Stimulated activated CD4-positive, alpha-beta T cell treated with anti-CD3 and anti-CD28 coated beads, Interleukin-1b, Interleukin-23, amount 100 ng/mL, for 48 hours (primary cell): ENCODE measurements at regions not wholly inside any gene's neighbourhood (a gene's known extent, or its start where the extent isn't known, plus 50 kb on each side); places are given as distances from the start of the nearest gene placed in this dataset.
"Not testable (repeated sequence)": the region's sequence is repeated elsewhere in the genome, so short reads cannot be mapped to it uniquely, and the experiment has no call there.

ENCODE experiments used
- DNase-seq: peaks from one replicate; pipeline ENCODE4 v3.0.0-alpha.2; 2020

DNA sequence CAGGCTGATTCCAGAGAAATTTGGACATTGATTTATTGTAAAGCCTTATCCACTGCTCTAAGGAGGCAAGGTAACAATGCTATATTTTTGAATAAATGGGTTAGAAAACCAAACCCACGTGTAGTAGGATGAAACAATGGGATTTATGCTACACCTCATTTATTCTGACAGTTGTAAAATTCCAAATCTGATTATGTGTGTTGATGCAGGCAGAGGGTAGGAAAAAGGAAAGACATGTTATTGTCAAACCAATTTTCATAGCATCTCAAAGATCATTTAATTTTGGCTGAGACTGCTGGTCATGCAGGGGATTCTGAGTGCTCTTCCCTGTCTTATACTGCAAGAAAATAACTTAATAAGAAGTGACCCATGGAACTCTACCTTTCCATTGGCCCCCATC is 1219.9 kb upstream of the SORCS1 start:
- DNase-seq: no peak

- DNase-seq: no peak
These were observed 1214.3 kb upstream of the SORCS1 start for GRCh38 chr10:108378779-108379178.

DNA sequence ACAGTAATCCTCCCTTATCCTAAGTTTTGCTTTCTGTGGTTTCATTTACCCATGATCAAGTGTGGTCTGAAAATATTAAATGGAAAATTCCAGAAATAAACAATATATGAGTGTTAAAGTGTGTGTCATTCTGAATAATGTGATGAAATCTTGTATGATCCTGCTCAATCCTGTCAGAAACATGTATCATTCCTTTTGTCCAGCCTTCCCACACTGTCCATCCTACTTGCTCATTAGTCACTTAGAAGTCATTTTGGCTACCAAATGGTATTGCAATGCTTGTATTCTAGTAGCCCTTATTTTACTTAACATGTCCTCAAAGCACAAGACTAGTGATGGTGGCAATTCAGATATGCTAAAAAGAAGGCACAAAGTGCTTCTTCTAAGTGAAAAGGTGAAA is 1211.2 kb upstream of the SORCS1 start:
- no peak for DNase-seq

GRCh38 chr10:108374991-108375390 is 1210.5 kb upstream of the SORCS1 start:
- no peak for DNase-seq

DNA sequence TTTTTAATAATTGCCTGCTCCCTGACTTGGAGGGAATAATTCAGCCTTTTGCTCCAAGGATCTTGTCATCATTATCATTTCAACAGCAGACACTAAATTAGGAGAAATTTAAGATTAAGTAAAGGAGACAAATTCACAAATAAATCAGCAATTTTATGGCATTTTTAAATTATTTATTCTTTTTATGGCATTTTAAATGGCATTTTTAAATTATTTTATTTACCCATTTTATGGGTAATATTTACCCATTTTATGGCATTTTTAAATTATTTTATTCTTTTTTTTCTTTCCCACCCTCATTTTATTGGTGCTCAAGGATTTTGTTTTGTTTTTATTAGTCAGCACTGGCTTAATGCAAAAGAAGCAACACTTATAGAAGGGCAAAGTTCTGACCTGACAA is 1201.0 kb upstream of the SORCS1 start:
- no peak for DNase-seq

DNA sequence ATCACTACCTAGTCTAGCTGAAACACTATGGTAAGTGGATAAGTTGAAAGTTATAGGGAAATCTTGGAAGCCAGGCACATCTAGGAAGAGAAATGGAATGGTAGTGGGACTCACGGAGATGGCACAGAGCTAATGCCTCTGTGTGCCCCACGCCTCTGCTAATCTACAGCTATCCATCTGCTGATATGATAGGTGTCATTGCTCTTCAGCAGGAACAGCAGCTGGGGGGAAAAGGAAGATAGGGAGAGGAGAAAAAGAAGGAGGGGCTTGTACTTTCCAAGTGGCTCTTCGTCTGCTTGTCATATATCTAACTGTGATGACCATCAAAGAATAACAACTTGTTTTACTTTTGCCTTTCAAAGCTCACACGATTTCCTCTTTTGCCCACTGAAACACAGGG is 1199.1 kb upstream of the SORCS1 start:
- DNase-seq: no peak

DNA sequence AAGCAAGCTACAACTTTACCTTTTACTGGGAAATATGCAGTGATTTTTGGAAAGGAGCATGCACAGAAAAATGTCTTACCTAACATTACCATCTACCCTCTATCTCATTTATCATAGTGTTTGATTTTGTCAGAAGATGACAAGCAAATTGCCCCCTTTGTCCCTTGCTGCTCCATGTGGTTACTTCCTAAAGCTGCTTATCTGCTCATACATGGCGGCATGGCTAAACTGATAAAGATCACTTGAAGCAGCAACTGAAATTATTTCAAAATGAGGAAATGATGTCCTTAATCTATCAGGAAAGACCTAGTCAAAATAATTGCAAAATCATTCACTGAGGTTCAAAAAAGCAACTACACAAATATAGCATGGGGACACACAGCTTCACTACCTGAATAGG is 1198.5 kb upstream of the SORCS1 start:
- DNase-seq: no peak

- DNase-seq: no peak
These were observed 1197.8 kb upstream of the SORCS1 start for GRCh38 chr10:108362296-108362695.

GRCh38 chr10:108360187-108360586 is 1195.7 kb upstream of the SORCS1 start:
- DNase-seq: no peak

GRCh38 chr10:108358912-108359311 is 1194.4 kb upstream of the SORCS1 start:
- DNase-seq: no peak

DNA sequence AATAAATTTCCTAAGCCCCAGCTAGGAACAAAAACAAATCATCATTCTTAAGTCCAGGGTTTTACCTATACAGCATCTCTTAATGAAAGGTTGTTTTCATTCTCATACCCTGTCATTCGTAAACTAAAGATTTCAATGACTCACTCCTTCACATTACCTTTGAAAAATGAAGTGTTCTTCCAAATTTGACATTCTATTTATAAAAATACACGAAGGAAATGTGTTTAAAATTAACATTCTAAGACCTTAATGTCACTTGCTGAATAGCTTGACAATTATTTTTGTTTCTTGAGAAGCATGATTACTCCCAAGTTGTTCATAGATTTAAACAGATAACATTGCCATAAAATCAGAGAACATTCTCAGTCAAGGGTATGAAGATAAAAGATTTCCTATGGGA is 1188.3 kb upstream of the SORCS1 start:
- DNase-seq: no peak

GRCh38 chr10:108348215-108348614 is 1183.7 kb upstream of the SORCS1 start:
- no peak for DNase-seq

DNA sequence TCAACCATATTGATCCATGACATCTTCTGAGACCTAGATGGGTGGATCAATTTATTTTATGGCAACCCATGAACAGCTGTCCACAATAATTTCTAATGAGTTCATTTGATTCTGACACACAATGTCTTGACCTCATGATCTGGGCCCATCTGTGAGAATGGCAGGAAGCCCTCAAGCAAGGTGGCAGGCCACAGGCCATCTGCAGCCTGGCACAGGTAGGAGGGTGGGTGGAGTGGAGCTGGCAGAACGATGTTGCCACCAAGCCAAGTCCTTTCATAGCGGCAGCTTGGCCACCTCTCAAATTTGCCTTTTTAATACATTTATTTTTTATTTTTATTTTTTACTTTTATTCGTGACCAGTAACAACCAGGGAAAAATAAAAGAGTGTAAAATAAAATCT is 1181.6 kb upstream of the SORCS1 start:
- DNase-seq: no peak

- DNase-seq: no peak
These were observed 1173.6 kb upstream of the SORCS1 start for GRCh38 chr10:108338146-108338545.

- DNase-seq: no peak
These were observed 1172.3 kb upstream of the SORCS1 start for GRCh38 chr10:108336836-108337235.

- no peak for DNase-seq
These were observed 1163.2 kb upstream of the SORCS1 start for GRCh38 chr10:108327706-108328105.

GRCh38 chr10:108323274-108323798 is 1158.8 kb upstream of the SORCS1 start:
- DNase-seq: no peak

- no peak for DNase-seq
These were observed 1155.1 kb upstream of the SORCS1 start for GRCh38 chr10:108319434-108320222.

DNA sequence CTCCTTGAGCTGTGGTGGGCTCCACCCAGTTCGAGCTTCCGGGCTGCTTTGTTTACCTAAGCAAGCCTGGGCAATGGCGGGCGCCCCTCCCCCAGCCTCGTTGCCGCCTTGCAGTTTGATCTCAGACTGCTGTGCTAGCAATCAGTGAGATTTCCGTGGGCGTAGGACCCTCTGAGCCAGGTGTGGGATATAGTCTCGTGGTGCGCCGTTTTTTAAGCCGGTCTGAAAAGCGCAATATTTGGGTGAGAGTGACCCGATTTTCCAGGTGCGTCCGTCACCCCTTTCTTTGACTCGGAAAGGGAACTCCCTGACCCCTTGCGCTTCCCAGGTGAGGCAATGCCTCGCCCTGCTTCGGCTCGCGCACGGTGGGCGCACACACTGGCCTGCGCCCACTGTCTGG is 1151.1 kb upstream of the SORCS1 start:
- DNase-seq: not testable (repeated sequence)

GRCh38 chr10:108307925-108308312 is 1143.4 kb upstream of the SORCS1 start:
- DNase-seq: no peak

DNA sequence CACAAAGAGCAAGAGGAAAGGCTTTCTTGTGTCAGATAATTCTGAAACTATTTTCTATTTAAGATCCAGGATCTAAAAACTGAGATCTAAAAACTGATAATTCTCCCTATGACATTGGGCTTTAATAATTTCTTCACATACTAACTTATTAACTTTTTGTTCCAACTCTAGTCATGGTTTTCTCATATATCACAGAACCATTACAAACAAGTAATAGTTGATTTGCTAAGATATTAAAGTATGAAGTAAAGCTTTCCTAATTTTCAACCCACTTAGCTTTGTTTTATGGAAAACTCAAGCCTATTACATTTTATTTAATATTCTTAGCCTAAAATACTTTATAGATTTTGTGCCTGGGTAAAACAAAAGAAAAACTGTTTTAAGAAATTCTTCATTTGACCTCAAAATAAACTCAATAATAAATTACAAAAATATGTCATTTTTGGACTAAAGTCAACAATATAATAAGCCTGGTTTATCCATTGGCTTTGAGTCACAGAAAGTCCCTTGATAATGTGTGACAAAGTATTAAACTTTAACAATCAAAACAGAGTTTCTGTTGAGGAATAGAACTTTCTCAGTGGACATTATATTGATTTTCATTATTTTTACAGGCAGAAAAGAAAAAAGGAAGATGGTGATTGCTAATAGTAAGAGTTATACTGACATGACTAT is 1142.9 kb upstream of the SORCS1 start:
- no peak for DNase-seq

- no peak for DNase-seq
These were observed 1138.6 kb upstream of the SORCS1 start for GRCh38 chr10:108303149-108303548.

DNA sequence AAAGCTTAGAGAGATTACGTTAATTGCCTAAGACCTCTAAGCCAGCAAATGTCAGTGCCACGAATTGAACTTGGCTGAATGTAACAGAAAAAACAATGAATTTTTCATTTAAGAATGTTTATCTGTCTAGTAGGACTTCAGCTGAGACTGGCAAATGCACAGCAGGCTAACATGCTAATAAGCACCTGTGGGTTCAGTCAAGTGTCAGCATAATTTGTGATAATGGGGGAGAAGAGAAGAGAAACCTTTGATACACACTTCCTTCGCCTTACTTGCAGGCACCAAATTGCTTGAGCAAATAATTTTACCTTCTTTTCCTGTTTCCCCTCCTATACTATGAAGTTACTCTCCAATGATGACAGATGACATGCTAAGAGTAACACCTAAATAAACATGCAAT is 1136.5 kb upstream of the SORCS1 start:
- no peak for DNase-seq

DNA sequence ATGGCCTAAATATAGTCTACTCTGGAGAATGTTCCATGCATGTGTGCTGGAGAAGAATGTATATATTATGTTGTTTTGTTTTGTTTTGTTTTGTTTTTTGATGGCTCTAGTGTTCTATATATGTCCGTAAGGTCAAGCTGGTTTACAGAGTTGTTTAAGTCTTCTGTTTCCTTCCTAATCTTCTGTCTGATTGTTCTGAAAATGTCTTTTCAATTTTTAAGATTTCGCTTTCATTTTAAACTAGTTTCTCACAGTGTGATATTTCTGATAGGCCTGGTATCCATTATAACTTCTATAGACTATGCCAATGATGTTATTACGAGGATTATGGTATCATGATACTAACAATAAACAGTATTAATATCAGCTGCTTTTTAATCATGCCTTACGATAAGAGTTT is 1126.3 kb upstream of the SORCS1 start:
- no peak for DNase-seq
